Adipocyte (in vitro differentiated cells): ENCODE measurements at regions not wholly inside any gene's neighbourhood (a gene's known extent, or its start where the extent isn't known, plus 50 kb on each side); places are given as distances from the start of the nearest gene placed in this dataset.
"Not testable (repeated sequence)": the region's sequence is repeated elsewhere in the genome, so short reads cannot be mapped to it uniquely, and the experiment has no call there.

Experiments used
- DNase-seq: peaks from one replicate; pipeline ENCODE4 v3.0.0-alpha.2; 2015; ENCODE audit warnings: low read depth
- H3K27me3 ChIP-seq: replicated peaks from 2 replicates; pipeline ENCODE4 v1.7.0; 2013; ENCODE audit warnings: mild to moderate bottlenecking, low read length, moderate library complexity; ENCODE audit not compliant: control insufficient read depth, insufficient read depth
- H3K36me3 ChIP-seq: 2 replicates; pipeline ENCODE4 v1.7.0; 2013; ENCODE audit warnings: low read length, mild to moderate bottlenecking, moderate library complexity; ENCODE audit not compliant: control insufficient read depth, insufficient read depth, severe bottlenecking
- H3K4me1 ChIP-seq: 2 replicates; pipeline ENCODE4 v1.7.0; 2013; ENCODE audit warnings: mild to moderate bottlenecking, low read length, moderate library complexity; ENCODE audit not compliant: control insufficient read depth, insufficient read depth
- H3K4me3 ChIP-seq: 2 replicates; pipeline ENCODE4 v1.7.0; 2013; ENCODE audit warnings: mild to moderate bottlenecking, low read length, moderate library complexity
- H3K9ac ChIP-seq: 2 replicates; pipeline ENCODE4 v1.7.0; 2013; ENCODE audit warnings: mild to moderate bottlenecking, low read length, moderate library complexity
- H3K9me3 ChIP-seq: 2 replicates; pipeline ENCODE4 v1.7.0; 2013; ENCODE audit warnings: mild to moderate bottlenecking, low read length, moderate library complexity; ENCODE audit not compliant: control insufficient read depth

DNA sequence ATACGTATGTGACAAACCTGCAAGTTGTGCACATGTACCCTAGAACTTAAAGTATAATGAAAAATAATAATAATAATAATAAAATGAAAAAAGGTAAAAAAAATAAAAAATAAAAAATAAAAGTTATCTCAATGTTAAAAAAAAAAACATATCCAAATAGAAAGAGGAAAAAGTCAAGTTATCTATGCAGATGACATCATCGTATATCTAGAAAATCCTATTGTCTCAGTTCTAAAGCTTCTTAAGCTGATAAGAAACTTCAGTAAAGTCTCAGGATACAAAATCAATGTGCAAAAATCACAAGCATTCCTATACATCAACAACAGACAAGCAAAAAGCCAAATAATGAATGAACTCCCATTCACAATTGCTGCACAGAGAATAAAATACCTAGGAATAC is 466.6 kb upstream of the PHF14 start:
- H3K27me3 ChIP-seq, result no peaks in the 10 kb centered on the region
- H3K36me3 ChIP-seq, result no peaks in the 10 kb centered on the region
- H3K4me1 ChIP-seq, result no peaks in the 10 kb centered on the region
- no peak for DNase-seq
- no peak overlapping the region for H3K4me3 ChIP-seq
- no peak overlapping the region for H3K9ac ChIP-seq
- peaks cover 3% of the 10 kb centered on the region for H3K9me3 ChIP-seq

DNA sequence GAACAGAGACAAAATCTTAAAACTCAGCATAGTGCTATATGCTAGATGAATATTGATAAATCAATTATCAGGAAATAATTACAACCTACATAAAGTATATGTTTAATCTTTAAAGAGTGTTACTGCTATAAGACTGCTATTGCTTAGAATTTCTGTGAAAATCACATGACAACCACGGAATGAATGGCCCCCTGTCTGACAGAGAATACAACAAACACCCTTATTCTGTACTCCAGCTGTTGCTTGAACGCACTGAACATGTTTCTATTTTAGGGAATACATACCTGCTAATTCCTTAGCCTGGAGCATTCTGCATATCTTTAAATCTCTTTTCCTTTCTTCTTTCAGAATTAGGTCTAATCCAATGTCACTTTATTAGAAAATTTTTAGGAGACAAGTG is 452.4 kb upstream of the PHF14 start:
- H3K9ac ChIP-seq, result no peak overlapping the region

DNA sequence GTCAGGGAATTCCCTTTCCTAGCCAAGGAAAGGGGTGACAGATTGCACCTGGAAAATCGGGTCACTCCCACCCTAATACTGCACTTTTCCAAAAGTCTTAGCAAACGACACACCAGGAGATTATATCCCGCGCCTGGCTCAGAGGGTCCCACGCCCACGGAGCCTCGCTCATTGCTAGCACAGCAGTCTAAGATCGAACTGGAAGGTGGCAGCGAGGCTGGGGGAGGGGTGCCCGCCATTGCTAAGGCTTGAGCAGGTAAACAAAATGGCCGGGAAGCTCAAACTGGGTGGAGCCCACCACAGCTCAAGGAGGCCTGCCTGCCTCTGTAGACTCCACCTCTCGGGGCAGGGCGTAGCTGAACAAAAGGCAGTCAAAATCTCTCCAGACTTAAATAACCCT is 440.2 kb upstream of the PHF14 start:
- not testable (repeated sequence) for H3K36me3 ChIP-seq, H3K4me1 ChIP-seq, H3K27me3 ChIP-seq, H3K9me3 ChIP-seq, DNase-seq, H3K4me3 ChIP-seq, H3K9ac ChIP-seq

More for the DNA sequence above, 452.4 kb upstream of the PHF14 start:
- Histone ChIP-seq H3K4me3 (no peak overlapping the region), H3K27me3 (no peaks in the 10 kb centered on the region), H3K9me3 (no peaks in the 10 kb centered on the region), H3K4me1 (no peaks in the 10 kb centered on the region), H3K36me3 (no peaks in the 10 kb centered on the region)
- no peak for DNase-seq

DNA sequence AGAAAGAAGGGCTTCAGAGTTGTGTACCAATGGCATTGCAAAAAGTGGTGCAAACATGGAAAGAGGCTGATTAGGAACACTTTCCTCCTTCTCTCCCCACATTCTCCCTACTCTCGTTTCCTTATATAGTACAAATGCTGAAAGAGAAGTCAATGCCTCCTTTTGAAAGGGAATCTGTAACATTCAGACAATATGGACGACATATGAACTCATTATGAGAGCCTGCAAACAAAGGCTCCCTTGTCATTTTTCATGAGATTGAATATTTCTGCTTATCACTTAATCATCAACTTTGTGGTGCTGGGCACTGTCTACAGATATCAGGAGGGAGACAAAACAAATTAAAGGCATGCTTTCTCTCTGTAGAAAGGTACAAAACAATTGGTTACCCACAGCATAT is 437.1 kb upstream of the PHF14 start:
- DNase-seq, result no peak
- Histone ChIP-seq H3K4me1 (no peaks in the 10 kb centered on the region), H3K27me3 (no peaks in the 10 kb centered on the region)

DNA sequence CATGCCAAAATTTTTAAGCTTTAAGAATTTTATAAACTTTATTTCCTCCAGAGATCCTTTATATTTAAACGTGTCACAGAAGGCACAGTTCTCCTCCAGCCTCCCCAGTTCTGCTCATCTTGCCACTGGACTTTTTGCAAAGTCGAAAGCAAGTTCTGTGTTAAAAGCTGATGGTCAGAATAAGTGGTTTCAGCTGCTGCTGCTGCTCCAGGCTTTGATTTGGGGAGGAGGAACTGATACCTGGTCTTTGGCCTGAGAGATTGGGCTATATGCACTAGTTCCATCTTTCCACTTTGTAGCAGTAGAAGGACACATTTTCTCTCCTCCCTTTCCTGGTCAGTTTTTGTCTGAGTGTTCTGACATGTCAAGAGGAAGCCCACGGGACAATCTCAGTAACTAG is 435.9 kb upstream of the PHF14 start:
- no peaks in the 10 kb centered on the region for H3K36me3 ChIP-seq
- no peak overlapping the region for H3K9ac ChIP-seq
- no peak for DNase-seq
- H3K27me3 ChIP-seq, result no peaks in the 10 kb centered on the region
- H3K9me3 ChIP-seq, result no peaks in the 10 kb centered on the region
- no peaks in the 10 kb centered on the region for H3K4me1 ChIP-seq
- H3K4me3 ChIP-seq, result no peak overlapping the region

More for the DNA sequence above, 437.1 kb upstream of the PHF14 start:
- Histone ChIP-seq H3K4me3 (no peak overlapping the region), H3K9ac (no peak overlapping the region), H3K36me3 (no peaks in the 10 kb centered on the region), H3K9me3 (no peaks in the 10 kb centered on the region)

DNA sequence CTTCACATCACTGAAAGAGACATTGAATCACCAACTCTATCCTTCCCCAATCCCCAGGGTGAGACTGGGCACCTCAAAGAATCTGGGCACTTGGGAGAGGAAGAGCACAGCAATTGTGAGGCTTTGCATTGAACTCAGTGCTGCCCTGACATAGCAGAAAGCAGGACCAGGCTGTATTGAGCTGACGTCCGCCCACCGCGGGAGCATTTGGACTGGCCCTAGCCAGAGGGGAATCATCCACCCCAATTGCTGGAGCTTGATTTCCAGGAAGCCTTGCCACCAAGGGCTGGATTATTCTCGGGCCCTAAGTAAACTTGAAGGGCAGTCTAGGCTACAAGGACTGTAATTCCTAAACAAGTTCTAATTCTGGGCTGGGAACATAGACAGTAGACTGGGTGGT is 416.3 kb upstream of the PHF14 start:
- H3K36me3 ChIP-seq, result no peaks in the 10 kb centered on the region

DNA sequence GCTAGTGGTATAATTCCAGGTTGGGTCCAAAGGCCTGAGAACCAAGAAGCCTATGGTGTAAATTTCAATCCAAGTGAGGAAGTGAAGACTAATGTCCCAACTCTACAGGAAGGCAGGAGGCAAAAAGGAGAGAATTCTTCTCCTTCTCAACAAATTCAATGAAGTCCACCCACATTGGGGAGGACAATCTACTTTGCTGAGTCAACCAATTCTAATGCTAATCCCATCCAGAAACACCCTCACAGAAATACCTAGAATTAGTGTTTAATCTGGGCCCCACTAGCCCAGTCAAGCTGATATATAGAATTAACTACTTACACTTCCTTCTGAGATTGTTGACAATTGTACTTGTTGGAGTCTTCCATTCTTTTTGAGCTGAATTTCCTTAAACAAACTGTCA is 413.2 kb upstream of the PHF14 start:
- DNase-seq, result no peak

More for the DNA sequence above, 416.3 kb upstream of the PHF14 start:
- H3K4me3 ChIP-seq, result no peak overlapping the region
- no peaks in the 10 kb centered on the region for H3K27me3 ChIP-seq
- no peak for DNase-seq
- no peaks in the 10 kb centered on the region for H3K4me1 ChIP-seq
- no peak overlapping the region for H3K9ac ChIP-seq
- H3K9me3 ChIP-seq, result no peaks in the 10 kb centered on the region

DNA sequence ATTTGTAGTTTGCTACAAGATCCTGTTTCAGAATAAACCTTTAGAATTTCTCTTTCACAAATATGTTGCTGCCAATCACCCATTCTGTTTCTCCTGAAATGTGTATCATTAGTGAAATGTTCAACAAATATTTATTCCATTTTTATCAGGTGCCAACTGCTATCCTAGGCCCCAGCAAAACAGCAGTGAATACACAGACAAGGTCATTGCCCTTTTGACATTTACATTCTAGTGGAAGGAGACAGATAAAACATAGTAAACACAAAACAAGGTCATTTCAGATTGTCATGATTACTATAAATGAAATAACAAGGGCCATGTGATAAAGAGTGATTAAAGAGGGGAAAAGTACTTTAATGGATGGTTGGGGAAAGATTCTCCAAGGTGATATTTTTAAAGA is 404.8 kb upstream of the PHF14 start:
- Histone ChIP-seq H3K9me3 (no peaks in the 10 kb centered on the region), H3K36me3 (no peaks in the 10 kb centered on the region), H3K4me1 (no peaks in the 10 kb centered on the region), H3K4me3 (no peak overlapping the region), H3K9ac (no peak overlapping the region), H3K27me3 (no peaks in the 10 kb centered on the region)
- no peak for DNase-seq

More for the DNA sequence above, 413.2 kb upstream of the PHF14 start:
- Histone ChIP-seq H3K4me1 (no peaks in the 10 kb centered on the region), H3K9me3 (no peaks in the 10 kb centered on the region), H3K4me3 (no peak overlapping the region), H3K36me3 (no peaks in the 10 kb centered on the region), H3K27me3 (no peaks in the 10 kb centered on the region), H3K9ac (no peak overlapping the region)

DNA sequence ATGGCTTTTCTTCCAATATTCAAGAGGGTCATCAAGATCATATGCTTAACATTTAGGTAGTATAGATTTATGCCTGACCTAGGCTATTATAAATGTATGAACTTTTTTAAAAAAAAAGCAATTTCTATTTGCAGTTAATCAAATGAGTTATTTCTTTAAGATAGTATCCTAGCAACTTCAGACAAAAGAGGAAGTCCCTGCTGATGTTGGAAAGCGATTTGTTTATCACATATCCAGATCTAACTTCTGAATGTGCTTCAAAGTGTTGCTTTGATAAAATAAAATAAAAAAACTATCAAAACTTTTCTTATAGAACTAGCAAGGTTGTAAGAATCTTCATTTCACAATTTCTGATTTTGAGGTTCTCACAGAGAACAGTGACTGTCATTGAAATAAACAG is 401.9 kb upstream of the PHF14 start:
- H3K27me3 ChIP-seq, result no peaks in the 10 kb centered on the region
- H3K36me3 ChIP-seq, result no peaks in the 10 kb centered on the region
- H3K4me3 ChIP-seq, result no peak overlapping the region
- no peak overlapping the region for H3K9ac ChIP-seq
- no peaks in the 10 kb centered on the region for H3K9me3 ChIP-seq
- no peak for DNase-seq
- H3K4me1 ChIP-seq, result no peaks in the 10 kb centered on the region

DNA sequence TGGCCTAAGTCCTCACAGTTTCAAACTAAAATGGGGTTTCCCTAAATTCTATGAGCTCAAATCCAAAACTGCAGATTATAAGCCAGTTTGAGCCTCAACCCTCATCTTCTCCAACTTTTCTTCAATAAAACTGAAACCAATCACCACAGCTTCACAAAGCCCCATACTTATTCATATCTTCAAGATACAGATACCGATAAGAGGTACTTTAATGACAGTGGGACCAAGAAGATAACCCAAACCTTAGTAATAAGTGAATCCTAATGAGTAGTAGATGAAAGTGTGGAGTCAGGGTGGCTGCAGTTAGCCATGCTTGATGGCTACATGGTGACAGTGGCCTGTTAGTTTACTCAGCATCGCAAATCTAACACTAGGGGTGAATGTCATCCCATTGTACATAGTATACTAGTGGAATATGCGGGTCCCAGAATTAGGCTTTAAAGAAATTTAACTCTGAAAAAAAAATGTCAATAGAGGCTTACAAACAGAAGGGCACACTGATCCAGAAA is 395.8 kb upstream of the PHF14 start:
- no peak for DNase-seq
- Histone ChIP-seq H3K9me3 (peaks cover 7% of the 10 kb centered on the region), H3K36me3 (no peaks in the 10 kb centered on the region), H3K27me3 (no peaks in the 10 kb centered on the region), H3K4me3 (no peak overlapping the region), H3K9ac (no peak overlapping the region), H3K4me1 (no peaks in the 10 kb centered on the region)

DNA sequence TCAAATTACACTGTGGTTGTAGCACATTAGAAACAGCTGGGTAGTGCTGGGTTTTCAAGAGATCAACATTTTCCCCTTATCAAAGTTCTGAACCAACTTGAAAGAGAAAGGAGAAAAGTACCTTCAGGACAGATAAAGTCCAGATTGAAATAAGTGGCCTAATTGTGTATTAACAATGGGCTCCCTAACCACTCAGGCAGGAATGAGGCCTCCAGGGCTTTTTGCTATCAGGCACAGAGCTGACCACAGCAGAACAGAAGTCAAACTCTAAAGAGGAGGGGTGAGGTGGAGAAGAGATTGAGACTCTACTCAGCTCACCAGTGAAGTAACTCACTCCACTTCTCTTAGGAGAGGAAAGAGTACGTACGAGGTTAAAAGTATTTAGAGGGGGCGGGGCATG is 394.1 kb upstream of the PHF14 start:
- Histone ChIP-seq H3K9ac (no peak overlapping the region), H3K9me3 (peaks cover 7% of the 10 kb centered on the region), H3K4me1 (no peaks in the 10 kb centered on the region), H3K27me3 (no peaks in the 10 kb centered on the region), H3K4me3 (no peak overlapping the region), H3K36me3 (no peaks in the 10 kb centered on the region)
- DNase-seq, result no peak

DNA sequence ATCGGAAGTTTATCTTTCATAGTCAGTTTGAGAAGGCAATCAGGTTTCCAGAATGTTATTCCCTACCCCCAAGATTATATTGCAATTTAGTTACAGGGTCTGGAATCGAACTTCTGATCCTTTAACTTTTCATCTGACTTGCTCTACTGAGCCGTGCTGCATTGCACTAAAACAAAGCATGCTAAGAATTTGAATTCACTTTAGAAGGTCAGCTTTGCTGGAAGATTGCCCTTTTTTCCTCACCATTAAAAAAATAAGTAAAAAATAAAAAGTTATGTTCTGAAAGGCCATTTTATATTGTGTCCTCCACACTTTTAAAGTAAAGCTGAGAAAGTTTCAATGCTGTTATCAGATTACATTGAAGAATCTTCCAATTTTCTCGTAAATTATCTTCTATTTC is 388.8 kb upstream of the PHF14 start:
- Histone ChIP-seq H3K27me3 (no peaks in the 10 kb centered on the region), H3K9ac (no peak overlapping the region), H3K4me3 (no peak overlapping the region), H3K9me3 (no peaks in the 10 kb centered on the region), H3K4me1 (no peaks in the 10 kb centered on the region), H3K36me3 (no peaks in the 10 kb centered on the region)
- no peak for DNase-seq
